KBM-7 (cell line): ENCODE measurements at regions not wholly inside any gene's neighbourhood (a gene's known extent, or its start where the extent isn't known, plus 50 kb on each side); places are given as distances from the start of the nearest gene placed in this dataset.

Experiments
- DNase-seq: peaks from one replicate; pipeline ENCODE4 v3.0.0-alpha.2; 2015
- in situ Hi-C: fragments of 300-500 bp; cut with MboI; formaldehyde crosslinking; loops from 2 replicates; pipeline ENCODE4 v1.14.3; 2020; ENCODE audit warnings: low sequenced_read_pairs, low pct_unique_long_range_greater_than_20kb, mixed read lengths

DNA sequence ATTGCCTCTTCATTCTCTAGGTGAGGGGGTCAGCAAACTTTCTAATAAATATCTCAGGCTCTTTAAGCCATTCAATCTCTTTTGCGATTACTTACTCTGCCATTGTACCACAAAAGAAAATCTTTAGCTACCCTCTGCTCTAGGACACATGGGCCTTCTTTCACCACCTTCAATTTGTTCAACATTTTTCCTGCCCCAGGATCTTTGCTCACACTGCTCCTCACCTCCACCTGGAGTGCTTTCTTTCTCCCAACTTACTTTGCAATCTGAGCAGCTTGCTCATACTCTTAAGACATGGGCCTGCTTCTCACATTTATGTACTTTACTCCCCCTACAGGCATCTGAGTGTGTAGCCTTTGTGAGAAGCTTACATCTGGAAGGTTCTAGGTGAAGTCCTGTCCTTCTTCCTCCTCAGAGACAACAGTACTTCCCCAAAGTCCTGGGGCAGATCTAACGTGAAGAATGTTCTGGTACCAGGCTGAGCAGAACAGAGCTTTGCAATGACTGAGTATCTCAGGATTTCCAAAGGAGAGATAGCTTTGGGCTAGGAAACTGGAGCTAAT, 55.0 kb upstream of the PRDM5 start:
- in situ Hi-C loops = no loop called here
- DNase-seq = peak; percentile 30

DNA sequence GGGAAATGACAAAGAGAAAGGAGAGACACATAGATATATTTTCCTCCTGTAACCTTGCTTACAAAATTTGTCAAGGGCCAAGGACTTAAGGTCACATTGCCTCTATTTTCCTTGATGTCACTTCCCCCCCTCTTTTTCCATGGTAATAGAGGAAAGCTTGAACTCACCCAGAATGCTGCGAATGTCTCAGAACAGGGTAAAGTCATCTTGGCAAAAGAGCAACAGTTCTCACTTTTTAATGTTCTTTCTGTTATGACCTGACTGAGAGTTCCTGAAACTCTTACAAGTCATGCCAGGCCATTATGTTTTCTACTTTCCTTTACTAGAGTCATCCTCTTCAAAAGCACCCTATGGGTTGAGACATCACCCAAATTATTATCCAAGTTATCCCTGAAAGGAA, 50.7 kb upstream of the PRDM5 start:
- no peak for DNase-seq
- in situ Hi-C loops = no loop called here
